ENCODE measurements at regions not wholly inside any gene's neighbourhood (a gene's known extent, or its start where the extent isn't known, plus 50 kb on each side); places are given as distances from the start of the nearest gene placed in this dataset.
"Not testable (repeated sequence)": the region's sequence is repeated elsewhere in the genome, so short reads cannot be mapped to it uniquely, and the experiment has no call there.

DNA sequence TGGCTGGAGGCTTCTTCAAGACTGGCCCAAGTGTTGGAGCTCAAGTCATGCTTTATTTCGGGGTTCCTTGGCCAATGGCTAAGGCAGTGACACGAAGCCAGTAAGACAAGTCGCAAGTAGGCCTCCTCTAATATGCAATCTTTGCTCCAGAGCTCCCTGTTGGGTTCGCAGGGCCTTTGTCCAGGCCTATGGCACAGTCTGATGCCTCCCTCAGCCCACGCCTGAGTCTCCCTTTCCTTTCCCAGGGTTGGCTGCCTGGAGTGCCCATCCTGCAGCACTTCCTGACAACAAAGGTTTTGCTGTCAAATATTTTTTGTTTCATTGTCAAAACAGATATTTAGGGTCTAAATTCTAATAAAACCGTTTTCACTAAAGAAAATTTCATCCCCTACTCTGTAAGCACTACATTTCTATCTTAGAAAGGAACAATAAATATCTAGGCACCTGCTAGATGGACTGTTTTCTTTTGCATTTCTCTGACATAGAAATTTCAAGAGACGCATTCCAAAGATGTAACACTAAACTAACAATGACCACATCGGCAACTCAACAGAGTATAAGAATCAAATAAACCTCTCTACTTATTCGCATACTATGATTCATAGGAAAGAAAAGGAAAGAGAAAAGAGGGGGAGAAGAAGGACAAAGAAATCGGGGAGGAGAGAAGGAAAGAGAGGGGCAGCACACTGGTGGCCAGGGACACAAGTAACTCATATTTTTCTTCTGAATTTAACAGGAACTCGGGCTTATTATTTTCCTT is 393.1 kb upstream of the ATP11B start:
- no peak for ATAC-seq (replicated peaks in 1 of 2)
- Mint-ChIP-seq H3K9me3 (peaks cover 0 to 2% of the 10 kb centered on the region in 2 donors), H3K4me3 (no peak overlapping the region), H3K27me3 (ENCODE audit: low read depth) (no peaks in the 10 kb centered on the region), H3K36me3 (ENCODE audit: insufficient read depth in 2 of 2) (no peaks in the 10 kb centered on the region), H3K4me1 (ENCODE audit: low read depth) (no peaks in the 10 kb centered on the region), H3K27ac (no peak overlapping the region)
- no peak for DNase-seq

GRCh38 chr3:182400838-182401237 is 392.5 kb upstream of the ATP11B start:
- H3K9me3 Mint-ChIP-seq = peaks cover 0 to 2% of the 10 kb centered on the region in 2 donors
- H3K4me1 Mint-ChIP-seq (ENCODE audit: low read depth) = no peaks in the 10 kb centered on the region
- H3K27me3 Mint-ChIP-seq (ENCODE audit: low read depth) = no peaks in the 10 kb centered on the region
- DNase-seq (no peak), ATAC-seq (replicated peaks in 1 of 2) (no peak)
- no peak overlapping the region for H3K27ac Mint-ChIP-seq
- H3K4me3 Mint-ChIP-seq = no peak overlapping the region
- H3K36me3 Mint-ChIP-seq (ENCODE audit: insufficient read depth in 2 of 2) = no peaks in the 10 kb centered on the region

GRCh38 chr3:182404031-182404430 is 389.3 kb upstream of the ATP11B start:
- Mint-ChIP-seq H3K4me1 (ENCODE audit: low read depth) (no peaks in the 10 kb centered on the region), H3K4me3 (no peak overlapping the region), H3K36me3 (ENCODE audit: insufficient read depth in 2 of 2) (no peaks in the 10 kb centered on the region), H3K9me3 (peaks cover 0 to 2% of the 10 kb centered on the region in 2 donors), H3K27me3 (ENCODE audit: low read depth) (no peaks in the 10 kb centered on the region), H3K27ac (no peak overlapping the region)
- ATAC-seq (replicated peaks in 1 of 2) (no peak), DNase-seq (no peak)

DNA sequence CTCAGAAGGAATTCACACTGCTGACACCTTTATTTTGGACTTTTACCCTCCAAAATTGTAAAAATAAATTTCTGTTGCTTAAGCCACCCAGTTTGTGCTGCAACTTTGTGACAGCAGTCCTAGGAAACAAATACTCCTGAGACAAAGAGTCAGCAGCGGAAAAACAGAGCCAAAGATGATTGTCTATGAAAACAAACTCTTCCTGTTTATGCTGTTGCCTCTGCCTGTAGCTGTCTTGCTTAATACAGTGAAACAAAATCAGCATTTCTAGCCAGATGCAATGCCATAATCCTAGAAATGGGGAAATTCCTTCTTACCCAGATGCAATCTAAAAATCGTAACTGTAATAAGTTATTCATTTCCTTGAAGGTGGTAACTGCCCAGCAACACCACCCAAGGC is 387.5 kb upstream of the ATP11B start:
- Mint-ChIP-seq H3K4me3 (no peak overlapping the region), H3K4me1 (ENCODE audit: low read depth) (no peaks in the 10 kb centered on the region), H3K27ac (no peak overlapping the region), H3K27me3 (ENCODE audit: low read depth) (no peaks in the 10 kb centered on the region), H3K9me3 (peaks cover 0 to 2% of the 10 kb centered on the region in 2 donors), H3K36me3 (ENCODE audit: insufficient read depth in 2 of 2) (no peaks in the 10 kb centered on the region)
- no peak for DNase-seq
- no peak for ATAC-seq (replicated peaks in 1 of 2)

DNA sequence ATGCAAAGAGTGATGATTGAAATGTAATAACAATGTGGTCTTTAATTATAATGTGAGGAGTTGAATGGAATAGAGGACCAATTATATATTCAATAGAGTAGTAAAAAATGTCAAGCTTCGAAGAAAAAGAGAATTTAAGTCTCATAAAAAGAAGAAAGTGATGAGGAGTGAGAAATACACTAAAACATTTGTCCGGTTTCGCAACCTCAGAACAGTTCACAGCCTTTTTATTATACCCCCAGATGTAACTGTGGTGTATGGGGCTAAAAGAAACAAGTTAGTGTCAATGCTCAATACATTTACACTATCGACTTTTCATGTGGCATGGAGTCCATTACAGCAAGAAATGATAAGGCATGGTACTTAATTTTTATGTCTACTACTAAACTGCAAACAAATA is 386.5 kb upstream of the ATP11B start:
- H3K27ac Mint-ChIP-seq = no peak overlapping the region
- no peak overlapping the region for H3K4me3 Mint-ChIP-seq
- H3K27me3 Mint-ChIP-seq (ENCODE audit: low read depth) = no peaks in the 10 kb centered on the region
- no peaks in the 10 kb centered on the region for H3K4me1 Mint-ChIP-seq (ENCODE audit: low read depth)
- peaks cover 0 to 2% of the 10 kb centered on the region in 2 donors for H3K9me3 Mint-ChIP-seq
- no peak for ATAC-seq (replicated peaks in 1 of 2)
- no peak for DNase-seq
- H3K36me3 Mint-ChIP-seq (ENCODE audit: insufficient read depth in 2 of 2) = no peaks in the 10 kb centered on the region

DNA sequence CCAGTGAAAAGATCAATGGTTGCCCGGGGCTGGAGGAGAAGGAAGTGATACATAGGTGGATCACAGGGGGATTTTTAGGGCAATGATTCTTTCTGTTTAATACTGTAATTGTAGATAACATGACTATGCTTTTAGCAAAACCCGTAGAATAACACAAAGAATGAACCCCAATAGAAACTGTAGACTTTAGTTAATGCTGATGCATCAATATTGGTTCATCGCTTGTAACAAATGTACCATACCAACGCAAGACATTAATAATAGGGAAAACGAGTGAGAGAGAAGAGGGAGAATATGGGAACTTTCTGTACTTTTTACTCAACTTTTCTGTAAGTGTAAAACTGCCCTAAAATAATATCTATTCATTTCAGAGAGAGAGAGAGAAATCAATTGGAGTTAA is 383.3 kb upstream of the ATP11B start:
- Mint-ChIP-seq H3K27me3 (ENCODE audit: low read depth) (no peaks in the 10 kb centered on the region), H3K27ac (no peak overlapping the region), H3K4me3 (no peak overlapping the region), H3K36me3 (ENCODE audit: insufficient read depth in 2 of 2) (no peaks in the 10 kb centered on the region), H3K9me3 (no peaks in the 10 kb centered on the region), H3K4me1 (ENCODE audit: low read depth) (no peaks in the 10 kb centered on the region)
- no peak for DNase-seq
- no peak for ATAC-seq (replicated peaks in 1 of 2)

- H3K27ac Mint-ChIP-seq = no peak overlapping the region
- no peaks in the 10 kb centered on the region for H3K9me3 Mint-ChIP-seq
- DNase-seq (no peak), ATAC-seq (replicated peaks in 1 of 2) (no peak)
- H3K4me1 Mint-ChIP-seq (ENCODE audit: low read depth) = no peaks in the 10 kb centered on the region
- no peak overlapping the region for H3K4me3 Mint-ChIP-seq
- no peaks in the 10 kb centered on the region for H3K36me3 Mint-ChIP-seq (ENCODE audit: insufficient read depth in 2 of 2)
- no peaks in the 10 kb centered on the region for H3K27me3 Mint-ChIP-seq (ENCODE audit: low read depth)
These were observed 381.2 kb upstream of the ATP11B start for GRCh38 chr3:182412066-182412465.

DNA sequence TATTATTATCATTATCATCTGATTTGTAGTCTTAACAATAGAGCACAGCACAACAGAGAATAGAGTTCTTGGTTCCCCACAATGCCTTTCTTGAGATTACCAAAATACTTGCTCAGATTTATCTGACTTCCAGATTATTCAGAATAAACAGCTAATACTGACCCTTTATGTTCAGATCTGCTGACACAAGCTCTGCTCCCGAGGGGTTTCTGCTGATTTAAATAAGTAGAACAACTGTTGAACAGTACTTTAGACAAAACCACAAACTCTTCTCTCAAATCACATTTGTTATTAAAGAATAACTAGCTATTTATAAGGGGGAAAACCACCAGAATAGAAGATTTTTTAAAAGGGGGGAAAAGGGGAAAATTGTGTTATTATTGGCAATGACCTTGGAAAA is 380.2 kb upstream of the ATP11B start:
- no peak overlapping the region for H3K4me3 Mint-ChIP-seq
- DNase-seq (no peak), ATAC-seq (replicated peaks in 1 of 2) (no peak)
- no peaks in the 10 kb centered on the region for H3K9me3 Mint-ChIP-seq
- no peaks in the 10 kb centered on the region for H3K36me3 Mint-ChIP-seq (ENCODE audit: insufficient read depth in 2 of 2)
- H3K27ac Mint-ChIP-seq = no peak overlapping the region
- no peaks in the 10 kb centered on the region for H3K4me1 Mint-ChIP-seq (ENCODE audit: low read depth)
- no peaks in the 10 kb centered on the region for H3K27me3 Mint-ChIP-seq (ENCODE audit: low read depth)

DNA sequence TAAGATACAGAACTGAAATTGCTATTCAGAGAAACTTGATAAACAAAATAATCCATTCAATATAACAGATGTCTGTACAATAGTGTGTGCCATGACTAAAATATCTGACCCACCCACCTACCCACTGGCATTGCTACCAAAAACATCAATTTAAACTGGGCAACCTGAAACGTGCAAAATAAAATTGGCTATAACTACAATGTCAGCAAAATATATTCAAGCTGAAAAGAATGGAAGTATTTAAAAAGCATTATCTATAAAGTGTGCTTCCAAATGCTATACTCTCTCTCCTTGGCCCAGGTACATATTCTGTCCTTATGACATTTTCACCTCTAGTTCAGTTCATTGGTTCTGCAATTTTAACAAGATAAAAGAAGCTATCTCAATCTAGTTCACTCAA is 379.6 kb upstream of the ATP11B start:
- ATAC-seq (replicated peaks in 1 of 2) (no peak), DNase-seq (no peak)
- no peak overlapping the region for H3K27ac Mint-ChIP-seq
- no peaks in the 10 kb centered on the region for H3K36me3 Mint-ChIP-seq (ENCODE audit: insufficient read depth in 2 of 2)
- no peaks in the 10 kb centered on the region for H3K27me3 Mint-ChIP-seq (ENCODE audit: low read depth)
- H3K9me3 Mint-ChIP-seq = no peaks in the 10 kb centered on the region
- no peaks in the 10 kb centered on the region for H3K4me1 Mint-ChIP-seq (ENCODE audit: low read depth)
- no peak overlapping the region for H3K4me3 Mint-ChIP-seq

- H3K27me3 Mint-ChIP-seq (ENCODE audit: low read depth) = no peaks in the 10 kb centered on the region
- no peaks in the 10 kb centered on the region for H3K4me1 Mint-ChIP-seq (ENCODE audit: low read depth)
- no peaks in the 10 kb centered on the region for H3K9me3 Mint-ChIP-seq
- no peak overlapping the region for H3K27ac Mint-ChIP-seq
- DNase-seq (no peak), ATAC-seq (replicated peaks in 1 of 2) (no peak)
- H3K36me3 Mint-ChIP-seq (ENCODE audit: insufficient read depth in 2 of 2) = no peaks in the 10 kb centered on the region
- no peak overlapping the region for H3K4me3 Mint-ChIP-seq
These were observed 378.7 kb upstream of the ATP11B start for GRCh38 chr3:182414586-182414985.

- Mint-ChIP-seq H3K9me3 (peaks cover 0 to 3% of the 10 kb centered on the region in 2 donors), H3K27me3 (ENCODE audit: low read depth) (no peaks in the 10 kb centered on the region), H3K4me3 (no peak overlapping the region), H3K4me1 (ENCODE audit: low read depth) (no peaks in the 10 kb centered on the region), H3K27ac (no peak overlapping the region), H3K36me3 (ENCODE audit: insufficient read depth in 2 of 2) (no peaks in the 10 kb centered on the region)
- ATAC-seq (replicated peaks in 1 of 2) (no peak), DNase-seq (no peak)
These were observed 372.6 kb upstream of the ATP11B start for GRCh38 chr3:182420741-182421140.

- Mint-ChIP-seq H3K4me1 (ENCODE audit: low read depth) (no peaks in the 10 kb centered on the region), H3K36me3 (ENCODE audit: insufficient read depth in 2 of 2) (no peaks in the 10 kb centered on the region), H3K9me3 (peaks cover 0 to 3% of the 10 kb centered on the region in 2 donors), H3K27ac (no peak overlapping the region), H3K27me3 (ENCODE audit: low read depth) (no peaks in the 10 kb centered on the region), H3K4me3 (no peak overlapping the region)
- ATAC-seq (replicated peaks in 1 of 2) (no peak), DNase-seq (no peak)
These were observed 369.3 kb upstream of the ATP11B start for GRCh38 chr3:182424006-182424405.

DNA sequence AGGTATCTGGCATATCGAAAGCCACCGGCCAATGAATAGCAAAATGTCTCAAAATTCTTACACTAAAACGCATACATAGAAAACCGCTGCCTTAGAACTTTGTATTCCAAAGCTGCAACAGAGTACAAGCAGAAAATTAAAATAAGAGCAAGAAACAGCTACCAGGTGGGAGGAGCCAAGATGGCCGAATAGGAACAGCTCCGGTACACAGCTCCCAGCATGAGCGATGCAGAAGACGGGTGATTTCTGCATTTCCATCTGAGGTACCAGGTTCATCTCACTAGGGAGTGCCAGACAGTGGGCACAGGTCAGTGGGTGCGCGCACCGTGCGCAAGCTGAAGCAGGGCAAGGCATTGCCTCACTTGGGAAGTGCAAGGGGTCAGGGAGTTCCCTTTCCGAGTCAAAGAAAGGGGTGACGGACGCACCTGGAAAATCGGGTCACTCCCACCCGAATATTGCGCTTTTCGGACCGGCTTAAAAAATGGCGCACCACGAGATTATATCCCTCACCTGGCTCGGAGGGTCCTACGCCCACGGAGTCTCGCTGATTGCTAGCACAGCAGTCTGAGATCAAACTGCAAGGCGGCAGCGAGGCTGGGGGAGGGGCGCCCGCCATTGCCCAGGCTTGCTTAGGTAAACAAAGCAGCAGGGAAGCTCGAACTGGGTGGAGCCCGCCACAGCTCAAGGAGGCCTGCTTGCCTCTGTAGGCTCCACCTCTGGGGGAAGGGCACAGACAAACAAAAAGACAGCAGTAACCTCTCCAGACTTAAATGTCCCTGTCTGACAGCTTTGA is 367.2 kb upstream of the ATP11B start:
- not testable (repeated sequence) for H3K4me1 Mint-ChIP-seq (ENCODE audit: low read depth); ATAC-seq (replicated peaks in 1 of 2); H3K4me3 Mint-ChIP-seq; H3K36me3 Mint-ChIP-seq (ENCODE audit: insufficient read depth in 2 of 2); H3K27ac Mint-ChIP-seq; DNase-seq; H3K27me3 Mint-ChIP-seq (ENCODE audit: low read depth); H3K9me3 Mint-ChIP-seq

GRCh38 chr3:182431972-182432371 is 361.3 kb upstream of the ATP11B start:
- H3K27me3 Mint-ChIP-seq (ENCODE audit: low read depth); H3K9me3 Mint-ChIP-seq; DNase-seq; H3K4me1 Mint-ChIP-seq (ENCODE audit: low read depth); H3K27ac Mint-ChIP-seq; H3K4me3 Mint-ChIP-seq; ATAC-seq (replicated peaks in 1 of 2); H3K36me3 Mint-ChIP-seq (ENCODE audit: insufficient read depth in 2 of 2): not testable (repeated sequence)
